DND-41 (cell line): ENCODE measurements at regions not wholly inside any gene's neighbourhood (a gene's known extent, or its start where the extent isn't known, plus 50 kb on each side); places are given as distances from the start of the nearest gene placed in this dataset.

Source experiments
- ATAC-seq: fragments of 200-7000 bp; cut with Tn5 transposase; 3 replicates; pipeline ENCODE4 v1.9.1; 2021; ENCODE audit warnings: low read depth; ENCODE audit not compliant: insufficient read depth
- DNase-seq: peaks from one replicate; pipeline ENCODE4 v3.0.0-alpha.2; 2020
- H2AFZ ChIP-seq: 2 replicates; pipeline ENCODE4 v1.6.0; 2012; ENCODE audit warnings: low read depth, low read length
- H3K27ac ChIP-seq: 2 replicates; pipeline ENCODE4 v1.5.1; 2012; ENCODE audit warnings: low read length, inconsistent platforms
- H3K27me3 ChIP-seq: fragments of 200-600 bp; sonication (generic); 2 replicates; pipeline ENCODE4 v1.6.0; 2012; ENCODE audit warnings: low read length, mild to moderate bottlenecking, inconsistent platforms; ENCODE audit not compliant: insufficient read depth, poor library complexity
- H3K36me3 ChIP-seq: 2 replicates; pipeline ENCODE4 v1.5.1; 2012; ENCODE audit warnings: low read length, inconsistent platforms; ENCODE audit not compliant: insufficient read depth
- H3K4me1 ChIP-seq: 2 replicates; pipeline ENCODE4 v1.5.1; 2012; ENCODE audit warnings: mild to moderate bottlenecking, low read length; ENCODE audit not compliant: insufficient read depth
- H3K4me2 ChIP-seq: 2 replicates; pipeline ENCODE4 v1.6.0; 2012; ENCODE audit warnings: mild to moderate bottlenecking, moderate library complexity, low read length, inconsistent platforms; ENCODE audit not compliant: insufficient read depth
- H3K4me3 ChIP-seq, 2 experiments: fragments of 200-600 bp in 1 of 2; shearing (Covaris generic) in 1 of 2; 2 replicates each; pipeline ENCODE4 v1.5.1; 2012 to 2016; ENCODE audit warnings: inconsistent platforms in 2 of 2, low read length in 2 of 2, mild to moderate bottlenecking in 2 of 2, low read depth in 1 of 2, moderate library complexity in 1 of 2
- H3K79me2 ChIP-seq: 2 replicates; pipeline ENCODE4 v1.6.0; 2012; ENCODE audit warnings: low read length, inconsistent platforms; ENCODE audit not compliant: insufficient read depth
- H3K9ac ChIP-seq: 2 replicates; pipeline ENCODE4 v1.6.0; 2012; ENCODE audit warnings: low read depth, mild to moderate bottlenecking, inconsistent platforms, low read length, moderate library complexity
- H3K9me3 ChIP-seq: 2 replicates; pipeline ENCODE4 v1.5.1; 2012; ENCODE audit warnings: low read length, moderate library complexity, mild to moderate bottlenecking, inconsistent platforms; ENCODE audit not compliant: insufficient read depth, severe bottlenecking
- H4K20me1 ChIP-seq: 2 replicates; pipeline ENCODE4 v1.6.0; 2012; ENCODE audit warnings: low read length; ENCODE audit not compliant: insufficient read depth
- EZH2 ChIP-seq: IDR thresholded peaks from 3 replicates; pipeline ENCODE4 v1.6.1; 2012; ENCODE audit warnings: borderline replicate concordance, low read depth, mild to moderate bottlenecking, moderate library complexity, low read length, inconsistent platforms; ENCODE audit not compliant: severe bottlenecking
- TF ChIP-seq, protein P1 (sequence below): IDR thresholded peaks from 2 replicates; pipeline ENCODE4 v1.5.1; 2012; ENCODE audit warnings: borderline replicate concordance, low read length, moderate library complexity, mild to moderate bottlenecking; ENCODE audit not compliant: poor library complexity, severe bottlenecking; ENCODE audit errors: extremely low read depth

DNA sequence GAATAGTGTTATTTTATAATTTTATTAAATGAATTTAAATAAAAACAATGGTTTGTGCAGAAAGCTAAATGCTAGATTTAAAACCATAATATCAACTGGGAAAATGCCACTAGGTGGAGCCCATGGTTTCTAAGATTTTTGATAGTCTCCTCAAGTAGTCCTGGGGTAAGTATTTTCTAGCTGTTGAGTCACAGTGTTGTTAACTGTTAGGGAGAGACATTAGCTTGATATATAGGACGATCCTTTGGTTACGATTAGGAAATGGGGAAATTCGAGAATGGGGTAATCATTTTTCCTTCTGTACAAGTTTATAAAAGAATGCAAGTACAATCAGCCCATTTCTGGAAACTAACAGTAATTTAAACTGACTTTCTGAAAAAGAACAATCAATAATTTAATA lies 378.4 kb downstream of the ANKRD50 start:
- DNase-seq: peak; percentile 6
- no peaks in the 10 kb centered on the region for H3K4me1 ChIP-seq
- H4K20me1 ChIP-seq: no peaks in the 10 kb centered on the region
- H3K27ac ChIP-seq: no peak overlapping the region
- no peaks in the 10 kb centered on the region for H3K27me3 ChIP-seq
- H3K9ac ChIP-seq: no peak overlapping the region
- H3K4me2 ChIP-seq: no peak overlapping the region
- peak; percentile 64 for ATAC-seq
- TF ChIP-seq, protein P1, sequence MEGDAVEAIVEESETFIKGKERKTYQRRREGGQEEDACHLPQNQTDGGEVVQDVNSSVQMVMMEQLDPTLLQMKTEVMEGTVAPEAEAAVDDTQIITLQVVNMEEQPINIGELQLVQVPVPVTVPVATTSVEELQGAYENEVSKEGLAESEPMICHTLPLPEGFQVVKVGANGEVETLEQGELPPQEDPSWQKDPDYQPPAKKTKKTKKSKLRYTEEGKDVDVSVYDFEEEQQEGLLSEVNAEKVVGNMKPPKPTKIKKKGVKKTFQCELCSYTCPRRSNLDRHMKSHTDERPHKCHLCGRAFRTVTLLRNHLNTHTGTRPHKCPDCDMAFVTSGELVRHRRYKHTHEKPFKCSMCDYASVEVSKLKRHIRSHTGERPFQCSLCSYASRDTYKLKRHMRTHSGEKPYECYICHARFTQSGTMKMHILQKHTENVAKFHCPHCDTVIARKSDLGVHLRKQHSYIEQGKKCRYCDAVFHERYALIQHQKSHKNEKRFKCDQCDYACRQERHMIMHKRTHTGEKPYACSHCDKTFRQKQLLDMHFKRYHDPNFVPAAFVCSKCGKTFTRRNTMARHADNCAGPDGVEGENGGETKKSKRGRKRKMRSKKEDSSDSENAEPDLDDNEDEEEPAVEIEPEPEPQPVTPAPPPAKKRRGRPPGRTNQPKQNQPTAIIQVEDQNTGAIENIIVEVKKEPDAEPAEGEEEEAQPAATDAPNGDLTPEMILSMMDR: peak; percentile 51
- TF ChIP-seq EZH2: no peak
- no peak overlapping the region for H3K4me3 ChIP-seq
- no peak overlapping the region for H2AFZ ChIP-seq
- H3K79me2 ChIP-seq: no peaks in the 10 kb centered on the region
- no peaks in the 10 kb centered on the region for H3K9me3 ChIP-seq
- H3K36me3 ChIP-seq: no peaks in the 10 kb centered on the region

DNA sequence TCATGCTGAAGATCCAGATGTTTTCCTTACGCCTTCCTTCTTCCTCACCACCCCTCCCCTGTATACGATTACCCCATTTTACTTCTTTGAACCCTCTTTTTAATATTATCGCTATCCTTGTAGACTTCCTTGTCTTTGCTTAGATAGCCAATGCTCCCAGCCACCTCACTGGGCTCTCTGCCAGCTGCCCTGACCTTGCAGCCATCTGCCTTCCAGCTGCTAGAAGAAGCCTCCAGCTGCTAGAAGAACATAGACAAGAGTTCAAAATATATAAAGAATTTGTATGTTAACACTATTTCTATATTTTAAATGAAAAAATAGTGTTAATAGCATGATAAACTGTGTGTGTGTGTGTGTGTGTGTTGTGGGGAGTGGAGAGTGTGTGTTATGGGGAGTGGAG lies 374.7 kb downstream of the ANKRD50 start:
- H3K9me3 ChIP-seq: no peaks in the 10 kb centered on the region
- no peak overlapping the region for H3K4me3 ChIP-seq
- TF ChIP-seq EZH2: no peak
- TF ChIP-seq, protein P1: no peak
- no peaks in the 10 kb centered on the region for H3K36me3 ChIP-seq
- no peak overlapping the region for H2AFZ ChIP-seq
- no peaks in the 10 kb centered on the region for H3K79me2 ChIP-seq
- no peaks in the 10 kb centered on the region for H3K27me3 ChIP-seq
- no peaks in the 10 kb centered on the region for H3K4me1 ChIP-seq
- no peak overlapping the region for H3K4me2 ChIP-seq
- no peaks in the 10 kb centered on the region for H4K20me1 ChIP-seq
- DNase-seq: no peak
- no peak for ATAC-seq
- H3K27ac ChIP-seq: no peak overlapping the region
- H3K9ac ChIP-seq: no peak overlapping the region

DNA sequence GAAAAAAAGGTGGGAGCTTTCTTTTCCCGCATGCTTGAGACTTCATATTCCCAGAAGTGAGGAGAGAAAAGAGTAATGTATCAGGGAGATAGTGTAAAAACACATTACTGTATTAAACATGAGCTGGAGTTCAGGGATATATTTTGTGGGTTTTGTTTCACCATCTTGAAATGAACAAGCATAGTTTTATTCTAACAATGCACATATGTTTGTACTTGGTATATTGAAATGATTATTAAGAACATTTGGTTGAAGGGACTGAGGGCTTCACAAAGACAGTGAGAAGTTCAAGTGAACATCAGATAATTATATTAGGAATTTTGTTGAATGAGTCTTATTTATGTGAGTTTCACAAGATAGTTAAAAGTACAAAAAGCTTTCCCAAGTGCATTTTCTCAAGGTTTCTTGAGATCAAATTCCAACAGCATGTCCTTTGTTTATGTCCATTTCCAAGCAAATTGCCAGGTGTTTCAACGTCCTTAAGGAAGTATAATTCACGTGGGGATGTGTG lies 368.8 kb downstream of the ANKRD50 start:
- H3K9me3 ChIP-seq: no peaks in the 10 kb centered on the region
- H3K4me1 ChIP-seq: no peaks in the 10 kb centered on the region
- H3K27ac ChIP-seq: no peak overlapping the region
- ATAC-seq (no peak), DNase-seq (no peak)
- no peak for TF ChIP-seq EZH2
- TF ChIP-seq, protein P1: no peak
- H3K79me2 ChIP-seq: no peaks in the 10 kb centered on the region
- no peak overlapping the region for H3K9ac ChIP-seq
- H3K4me3 ChIP-seq: no peak overlapping the region
- H3K36me3 ChIP-seq: no peaks in the 10 kb centered on the region
- no peak overlapping the region for H3K4me2 ChIP-seq
- no peak overlapping the region for H2AFZ ChIP-seq
- no peaks in the 10 kb centered on the region for H3K27me3 ChIP-seq
- H4K20me1 ChIP-seq: no peaks in the 10 kb centered on the region

DNA sequence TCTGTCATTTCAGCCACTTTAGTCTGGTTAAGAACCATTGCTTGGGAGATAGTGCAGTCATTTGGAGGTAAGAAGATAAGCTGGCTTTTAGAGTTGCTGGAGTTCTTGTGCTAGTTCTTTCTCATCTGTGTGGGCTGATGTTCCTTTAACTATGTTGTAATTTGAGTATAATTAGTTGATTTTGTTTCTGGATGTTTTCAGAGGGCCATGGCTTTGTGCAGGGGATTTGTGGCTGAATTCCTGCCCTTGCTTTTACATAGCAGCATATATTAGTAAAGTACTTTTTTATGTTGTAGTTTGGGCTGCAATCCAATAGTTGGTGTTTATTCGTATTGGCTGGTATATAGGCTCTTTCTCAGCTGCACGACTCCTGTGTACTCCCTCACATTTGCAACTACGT lies 339.6 kb downstream of the ANKRD50 start:
- ATAC-seq (no peak), DNase-seq (no peak)
- Histone ChIP-seq H3K9ac (no peak overlapping the region), H3K4me1 (no peaks in the 10 kb centered on the region), H2AFZ (no peak overlapping the region), H3K4me3 (no peak overlapping the region), H3K79me2 (no peaks in the 10 kb centered on the region), H3K9me3 (peaks cover 6% of the 10 kb centered on the region), H3K36me3 (no peaks in the 10 kb centered on the region), H4K20me1 (no peaks in the 10 kb centered on the region), H3K27ac (no peak overlapping the region), H3K4me2 (no peak overlapping the region), H3K27me3 (no peaks in the 10 kb centered on the region)
- TF ChIP-seq EZH2: no peak
- TF ChIP-seq, protein P1: no peak
